PFSK-1 (cell line): ENCODE measurements at regions not wholly inside any gene's neighbourhood (a gene's known extent, or its start where the extent isn't known, plus 50 kb on each side); places are given as distances from the start of the nearest gene placed in this dataset.

Experiments
- FOXP2 ChIP-seq: optimal IDR thresholded peaks from 2 replicates; pipeline ENCODE3; 2011; ENCODE audit warnings: borderline replicate concordance, control low read depth, inconsistent platforms; ENCODE audit not compliant: insufficient read depth; ENCODE audit errors: extremely low read length, extremely low read depth
- POLR2AphosphoS5 ChIP-seq: IDR thresholded peaks from 2 replicates; pipeline ENCODE4 v1.6.1; 2012; ENCODE audit warnings: low read depth, mild to moderate bottlenecking, control low read depth, low read length, moderate library complexity
- SIN3A ChIP-seq: IDR thresholded peaks from 2 replicates; pipeline ENCODE4 v1.6.1; 2012; ENCODE audit warnings: mild to moderate bottlenecking, low read length, moderate library complexity, borderline replicate concordance; ENCODE audit not compliant: insufficient read depth
- TAF1 ChIP-seq: IDR thresholded peaks from 2 replicates; pipeline ENCODE4 v1.6.1; 2012; ENCODE audit warnings: low read length, control low read depth, borderline replicate concordance; ENCODE audit not compliant: insufficient read depth
- TF ChIP-seq, protein P1 (sequence below), 2 experiments: IDR thresholded peaks; 2 replicates each; pipeline versions ENCODE4 v1.6.1 to v1.8.0; 2011 to 2012; ENCODE audit warnings: low read depth in 2 of 2, low read length in 2 of 2, control low read depth in 1 of 2, inconsistent platforms in 1 of 2, mild to moderate bottlenecking in 1 of 2, moderate library complexity in 1 of 2; ENCODE audit not compliant: insufficient read depth in 1 of 2

GRCh38 chr4:74667944-74668343, 126.4 kb downstream of the BTC start:
- TF ChIP-seq POLR2AphosphoS5: no peak
- TF ChIP-seq, protein P1, sequence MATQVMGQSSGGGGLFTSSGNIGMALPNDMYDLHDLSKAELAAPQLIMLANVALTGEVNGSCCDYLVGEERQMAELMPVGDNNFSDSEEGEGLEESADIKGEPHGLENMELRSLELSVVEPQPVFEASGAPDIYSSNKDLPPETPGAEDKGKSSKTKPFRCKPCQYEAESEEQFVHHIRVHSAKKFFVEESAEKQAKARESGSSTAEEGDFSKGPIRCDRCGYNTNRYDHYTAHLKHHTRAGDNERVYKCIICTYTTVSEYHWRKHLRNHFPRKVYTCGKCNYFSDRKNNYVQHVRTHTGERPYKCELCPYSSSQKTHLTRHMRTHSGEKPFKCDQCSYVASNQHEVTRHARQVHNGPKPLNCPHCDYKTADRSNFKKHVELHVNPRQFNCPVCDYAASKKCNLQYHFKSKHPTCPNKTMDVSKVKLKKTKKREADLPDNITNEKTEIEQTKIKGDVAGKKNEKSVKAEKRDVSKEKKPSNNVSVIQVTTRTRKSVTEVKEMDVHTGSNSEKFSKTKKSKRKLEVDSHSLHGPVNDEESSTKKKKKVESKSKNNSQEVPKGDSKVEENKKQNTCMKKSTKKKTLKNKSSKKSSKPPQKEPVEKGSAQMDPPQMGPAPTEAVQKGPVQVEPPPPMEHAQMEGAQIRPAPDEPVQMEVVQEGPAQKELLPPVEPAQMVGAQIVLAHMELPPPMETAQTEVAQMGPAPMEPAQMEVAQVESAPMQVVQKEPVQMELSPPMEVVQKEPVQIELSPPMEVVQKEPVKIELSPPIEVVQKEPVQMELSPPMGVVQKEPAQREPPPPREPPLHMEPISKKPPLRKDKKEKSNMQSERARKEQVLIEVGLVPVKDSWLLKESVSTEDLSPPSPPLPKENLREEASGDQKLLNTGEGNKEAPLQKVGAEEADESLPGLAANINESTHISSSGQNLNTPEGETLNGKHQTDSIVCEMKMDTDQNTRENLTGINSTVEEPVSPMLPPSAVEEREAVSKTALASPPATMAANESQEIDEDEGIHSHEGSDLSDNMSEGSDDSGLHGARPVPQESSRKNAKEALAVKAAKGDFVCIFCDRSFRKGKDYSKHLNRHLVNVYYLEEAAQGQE (IDR thresholded peaks at IDR 0.05; ENCODE audit: insufficient read depth in 1 of 2, low read depth in 2 of 2, low read length in 2 of 2): no peak
- TF ChIP-seq SIN3A: no peak
- TF ChIP-seq FOXP2: no peak
- TF ChIP-seq TAF1: no peak

- TF ChIP-seq SIN3A (no peak), TAF1 (no peak), FOXP2 (no peak), POLR2AphosphoS5 (no peak)
- TF ChIP-seq, protein P1 (IDR thresholded peaks at IDR 0.05; ENCODE audit: insufficient read depth in 1 of 2, low read depth in 2 of 2, low read length in 2 of 2): no peak
Observed at GRCh38 chr4:74669702-74670101, 124.6 kb downstream of the BTC start.

DNA sequence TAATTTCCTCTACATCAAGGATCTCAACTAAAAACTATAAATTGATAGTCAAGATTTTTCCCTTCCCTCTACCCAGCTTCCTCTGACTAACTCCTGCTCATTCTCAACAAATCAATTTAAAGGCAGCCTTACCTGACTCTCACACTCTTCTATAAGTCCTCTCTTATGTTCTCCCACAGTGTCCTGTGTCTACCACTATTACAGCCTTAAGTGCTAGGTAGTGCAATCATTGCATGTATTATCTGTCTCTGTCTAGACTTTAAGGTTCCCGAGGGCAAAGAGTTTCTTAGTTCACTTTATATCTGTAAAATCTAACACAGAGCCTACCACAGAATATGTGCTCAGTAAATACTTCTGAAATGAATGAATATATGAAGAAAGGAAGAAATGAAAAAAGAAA, 123.7 kb downstream of the BTC start:
- TF ChIP-seq FOXP2 (no peak), TAF1 (no peak), SIN3A (no peak), POLR2AphosphoS5 (no peak)
- TF ChIP-seq, protein P1 (IDR thresholded peaks at IDR 0.05; ENCODE audit: insufficient read depth in 1 of 2, low read depth in 2 of 2, low read length in 2 of 2): no peak

- TF ChIP-seq, protein P1 (IDR thresholded peaks at IDR 0.05; ENCODE audit: insufficient read depth in 1 of 2, low read depth in 2 of 2, low read length in 2 of 2): no peak
- no peak for TF ChIP-seq POLR2AphosphoS5
- TF ChIP-seq FOXP2: no peak
- TF ChIP-seq SIN3A: no peak
- TF ChIP-seq TAF1: no peak
Observed at GRCh38 chr4:74671080-74671698, 123.1 kb downstream of the BTC start.

DNA sequence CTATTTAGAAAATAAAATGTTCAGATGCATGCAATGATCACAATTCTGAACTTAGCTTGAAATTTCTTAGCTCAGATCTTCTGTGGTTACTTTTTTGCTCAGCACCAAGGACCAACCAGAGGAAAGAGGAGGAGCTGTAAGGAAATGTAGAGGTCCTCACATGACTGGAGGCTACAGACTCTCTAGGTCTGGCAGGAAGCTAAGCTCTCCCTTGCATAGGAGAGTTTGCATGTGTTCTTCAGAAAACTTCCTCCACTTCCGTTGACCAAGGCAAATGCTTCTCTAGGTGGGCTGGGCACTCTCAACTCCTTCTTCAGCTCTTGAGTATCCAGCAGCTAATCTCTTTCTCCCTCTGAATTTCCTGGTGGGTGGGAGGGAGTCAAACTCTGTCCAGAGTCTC, 119.6 kb downstream of the BTC start:
- no peak for TF ChIP-seq POLR2AphosphoS5
- no peak for TF ChIP-seq SIN3A
- no peak for TF ChIP-seq FOXP2
- no peak for TF ChIP-seq TAF1
- TF ChIP-seq, protein P1 (IDR thresholded peaks at IDR 0.05; ENCODE audit: insufficient read depth in 1 of 2, low read depth in 2 of 2, low read length in 2 of 2): no peak
